ENCODE measurements at regions not wholly inside any gene's neighbourhood (a gene's known extent, or its start where the extent isn't known, plus 50 kb on each side); places are given as distances from the start of the nearest gene placed in this dataset.

- Mint-ChIP-seq H3K27me3 (no peaks in the 10 kb centered on the region), H3K4me1 (no peaks in the 10 kb centered on the region), H3K9me3 (no peaks in the 10 kb centered on the region), H3K36me3 (ENCODE audit: low read depth) (no peaks in the 10 kb centered on the region), H3K4me3 (no peak overlapping the region), H3K27ac (no peak overlapping the region)
- no peak for ATAC-seq (replicated peaks)
Observed at GRCh38 chr6:147849401-147850330, 341.2 kb downstream of the SAMD5 start.

DNA sequence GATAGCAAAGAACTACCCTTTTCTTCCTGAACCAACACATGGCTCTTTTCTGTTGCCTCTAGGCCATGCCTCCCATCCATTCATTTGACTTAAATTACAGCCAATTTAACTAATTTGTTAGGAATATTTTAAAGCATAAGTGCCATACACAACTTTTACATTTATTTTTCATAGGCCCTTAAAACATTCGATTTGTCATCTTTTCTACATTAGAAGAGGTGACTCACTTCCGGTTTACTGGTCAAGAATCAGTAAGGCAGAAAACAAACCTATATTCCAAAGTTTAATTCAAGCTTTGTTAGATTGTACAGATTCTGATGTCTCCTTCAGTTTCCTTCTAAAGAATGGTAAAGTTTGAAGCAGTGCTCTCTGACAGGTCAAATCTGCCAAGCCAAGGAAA lies 344.3 kb downstream of the SAMD5 start:
- H3K4me3 Mint-ChIP-seq, result no peak overlapping the region
- H3K36me3 Mint-ChIP-seq (ENCODE audit: low read depth), result no peaks in the 10 kb centered on the region
- no peaks in the 10 kb centered on the region for H3K9me3 Mint-ChIP-seq
- H3K4me1 Mint-ChIP-seq, result no peaks in the 10 kb centered on the region
- no peak overlapping the region for H3K27ac Mint-ChIP-seq
- ATAC-seq (replicated peaks), result no peak
- H3K27me3 Mint-ChIP-seq, result no peaks in the 10 kb centered on the region

- Mint-ChIP-seq H3K4me1 (no peaks in the 10 kb centered on the region), H3K4me3 (no peak overlapping the region), H3K36me3 (ENCODE audit: low read depth) (no peaks in the 10 kb centered on the region), H3K27ac (no peak overlapping the region), H3K27me3 (no peaks in the 10 kb centered on the region), H3K9me3 (no peaks in the 10 kb centered on the region)
- ATAC-seq (replicated peaks), result no peak
Observed at GRCh38 chr6:147853574-147853973, 345.1 kb downstream of the SAMD5 start.

GRCh38 chr6:147855803-147856482 lies 347.5 kb downstream of the SAMD5 start:
- no peaks in the 10 kb centered on the region for H3K36me3 Mint-ChIP-seq (ENCODE audit: low read depth)
- H3K27ac Mint-ChIP-seq, result no peak overlapping the region
- H3K9me3 Mint-ChIP-seq, result no peaks in the 10 kb centered on the region
- ATAC-seq (replicated peaks), result no peak
- no peak overlapping the region for H3K4me3 Mint-ChIP-seq
- H3K27me3 Mint-ChIP-seq, result no peaks in the 10 kb centered on the region
- H3K4me1 Mint-ChIP-seq, result no peaks in the 10 kb centered on the region

- no peaks in the 10 kb centered on the region for H3K4me1 Mint-ChIP-seq
- no peaks in the 10 kb centered on the region for H3K36me3 Mint-ChIP-seq (ENCODE audit: low read depth)
- no peak for ATAC-seq (replicated peaks)
- H3K27me3 Mint-ChIP-seq, result no peaks in the 10 kb centered on the region
- no peaks in the 10 kb centered on the region for H3K9me3 Mint-ChIP-seq
- no peak overlapping the region for H3K27ac Mint-ChIP-seq
- no peak overlapping the region for H3K4me3 Mint-ChIP-seq
Observed at GRCh38 chr6:147856687-147857086, 348.2 kb downstream of the SAMD5 start.

- H3K9me3 Mint-ChIP-seq, result no peaks in the 10 kb centered on the region
- no peak overlapping the region for H3K27ac Mint-ChIP-seq
- H3K27me3 Mint-ChIP-seq, result no peaks in the 10 kb centered on the region
- no peaks in the 10 kb centered on the region for H3K36me3 Mint-ChIP-seq (ENCODE audit: low read depth)
- H3K4me3 Mint-ChIP-seq, result no peak overlapping the region
- H3K4me1 Mint-ChIP-seq, result no peaks in the 10 kb centered on the region
- ATAC-seq (replicated peaks), result no peak
Observed at GRCh38 chr6:147858421-147858820, 349.9 kb downstream of the SAMD5 start.

GRCh38 chr6:147859071-147859470 lies 350.6 kb downstream of the SAMD5 start:
- no peak overlapping the region for H3K27ac Mint-ChIP-seq
- no peak overlapping the region for H3K4me3 Mint-ChIP-seq
- H3K27me3 Mint-ChIP-seq, result no peaks in the 10 kb centered on the region
- no peaks in the 10 kb centered on the region for H3K9me3 Mint-ChIP-seq
- H3K4me1 Mint-ChIP-seq, result no peaks in the 10 kb centered on the region
- ATAC-seq (replicated peaks), result no peak
- H3K36me3 Mint-ChIP-seq (ENCODE audit: low read depth), result no peaks in the 10 kb centered on the region

- no peaks in the 10 kb centered on the region for H3K9me3 Mint-ChIP-seq
- no peaks in the 10 kb centered on the region for H3K36me3 Mint-ChIP-seq (ENCODE audit: low read depth)
- no peak overlapping the region for H3K27ac Mint-ChIP-seq
- H3K4me3 Mint-ChIP-seq, result no peak overlapping the region
- no peaks in the 10 kb centered on the region for H3K4me1 Mint-ChIP-seq
- ATAC-seq (replicated peaks), result no peak
- peaks cover 3% of the 10 kb centered on the region for H3K27me3 Mint-ChIP-seq
Observed at GRCh38 chr6:147861696-147862095, 353.2 kb downstream of the SAMD5 start.

GRCh38 chr6:147867433-147868226 lies 359.1 kb downstream of the SAMD5 start:
- ATAC-seq (replicated peaks), result no peak
- Mint-ChIP-seq H3K9me3 (no peaks in the 10 kb centered on the region), H3K27me3 (peaks cover 3% of the 10 kb centered on the region), H3K27ac (no peak overlapping the region), H3K4me1 (no peaks in the 10 kb centered on the region), H3K36me3 (ENCODE audit: low read depth) (no peaks in the 10 kb centered on the region), H3K4me3 (no peak overlapping the region)

DNA sequence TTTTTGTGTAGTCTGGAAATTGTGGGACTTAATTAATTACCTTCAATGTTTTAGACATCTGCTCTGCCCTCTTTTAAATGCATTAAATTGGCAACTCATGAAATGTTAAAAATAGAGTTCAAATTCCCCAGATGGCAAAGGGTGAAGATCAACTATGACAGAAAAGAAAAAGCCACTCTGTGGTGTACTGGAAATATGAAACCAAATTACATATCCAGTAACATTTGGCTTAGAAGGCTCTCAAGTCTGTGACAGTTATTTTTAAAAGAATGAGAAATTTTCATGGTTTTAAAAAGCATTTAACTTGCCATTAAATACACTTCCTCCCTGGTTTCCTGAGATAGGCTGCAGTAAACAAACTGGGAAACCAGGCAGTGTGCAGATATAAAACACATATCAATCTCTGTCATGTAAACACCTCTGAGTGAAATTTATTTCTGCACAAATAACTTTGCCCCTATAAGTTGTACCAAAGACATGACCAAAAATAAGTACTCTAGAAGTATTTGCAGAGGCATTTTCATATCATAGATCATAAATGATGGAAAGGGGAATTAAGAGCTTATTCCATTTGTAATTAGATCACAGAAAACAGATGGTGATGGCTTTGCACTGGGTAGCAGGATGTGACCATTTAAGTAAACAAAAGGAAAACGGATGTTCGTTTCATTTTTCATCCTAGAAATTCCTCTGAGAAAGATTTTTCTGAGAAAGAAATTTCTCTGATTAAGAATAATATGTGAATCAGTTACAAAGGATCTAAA lies 360.1 kb downstream of the SAMD5 start:
- Mint-ChIP-seq H3K4me3 (no peak overlapping the region), H3K9me3 (no peaks in the 10 kb centered on the region), H3K36me3 (ENCODE audit: low read depth) (no peaks in the 10 kb centered on the region), H3K4me1 (no peaks in the 10 kb centered on the region), H3K27me3 (peaks cover 3% of the 10 kb centered on the region), H3K27ac (no peak overlapping the region)
- no peak for ATAC-seq (replicated peaks)

GRCh38 chr6:147869201-147869600 lies 360.7 kb downstream of the SAMD5 start:
- Mint-ChIP-seq H3K9me3 (no peaks in the 10 kb centered on the region), H3K27ac (no peak overlapping the region), H3K4me3 (no peak overlapping the region), H3K36me3 (ENCODE audit: low read depth) (no peaks in the 10 kb centered on the region), H3K4me1 (no peaks in the 10 kb centered on the region), H3K27me3 (peaks cover 3% of the 10 kb centered on the region)
- ATAC-seq (replicated peaks), result no peak

- no peak for ATAC-seq (replicated peaks)
- H3K4me3 Mint-ChIP-seq, result no peak overlapping the region
- no peaks in the 10 kb centered on the region for H3K9me3 Mint-ChIP-seq
- H3K4me1 Mint-ChIP-seq, result no peaks in the 10 kb centered on the region
- no peak overlapping the region for H3K27ac Mint-ChIP-seq
- no peaks in the 10 kb centered on the region for H3K36me3 Mint-ChIP-seq (ENCODE audit: low read depth)
- peaks cover 3% of the 10 kb centered on the region for H3K27me3 Mint-ChIP-seq
Observed at GRCh38 chr6:147869869-147870268, 361.4 kb downstream of the SAMD5 start.

DNA sequence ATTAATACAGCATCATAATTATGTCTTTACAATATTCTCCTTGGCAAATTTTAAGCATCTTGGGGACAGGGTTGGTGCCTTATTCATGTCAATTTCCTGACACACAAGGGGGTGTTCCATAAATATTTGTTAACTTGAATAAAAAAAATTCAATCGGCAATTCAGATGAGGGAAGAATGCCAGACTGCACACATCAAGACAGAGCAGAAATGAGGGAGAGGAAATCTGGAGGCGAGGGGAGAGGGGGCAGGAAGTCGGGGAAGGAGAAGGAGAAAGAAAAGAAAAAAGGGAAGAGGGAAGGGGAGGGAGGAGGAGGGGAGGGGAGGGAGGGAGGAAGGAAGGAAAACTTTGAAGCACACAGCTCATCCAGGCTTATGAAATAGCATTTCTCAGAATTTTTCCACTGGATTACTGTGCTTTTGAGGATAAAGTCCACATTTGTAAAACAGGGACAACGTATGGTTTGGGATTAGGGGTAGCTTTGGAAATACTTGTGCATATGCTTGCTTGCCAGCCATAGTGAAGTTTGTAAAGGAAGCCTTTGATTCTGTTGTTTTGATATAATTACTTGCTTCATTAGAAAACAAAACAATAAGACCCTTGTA lies 362.1 kb downstream of the SAMD5 start:
- H3K9me3 Mint-ChIP-seq, result no peaks in the 10 kb centered on the region
- no peak overlapping the region for H3K27ac Mint-ChIP-seq
- H3K4me3 Mint-ChIP-seq, result no peak overlapping the region
- ATAC-seq (replicated peaks), result no peak
- H3K27me3 Mint-ChIP-seq, result peaks cover 3% of the 10 kb centered on the region
- no peaks in the 10 kb centered on the region for H3K36me3 Mint-ChIP-seq (ENCODE audit: low read depth)
- H3K4me1 Mint-ChIP-seq, result no peaks in the 10 kb centered on the region

- H3K36me3 Mint-ChIP-seq (ENCODE audit: low read depth), result no peaks in the 10 kb centered on the region
- no peaks in the 10 kb centered on the region for H3K9me3 Mint-ChIP-seq
- no peak overlapping the region for H3K4me3 Mint-ChIP-seq
- H3K27me3 Mint-ChIP-seq, result no peaks in the 10 kb centered on the region
- ATAC-seq (replicated peaks), result no peak
- no peak overlapping the region for H3K27ac Mint-ChIP-seq
- no peaks in the 10 kb centered on the region for H3K4me1 Mint-ChIP-seq
Observed at GRCh38 chr6:147872002-147872401, 363.5 kb downstream of the SAMD5 start.

Measured in activated T-helper 17 cell treated with anti-CD3 and anti-CD28 coated beads, Interleukin-2, amount 50 U/mL, for 72 hours (primary cell).